GM12878 (cell line): ENCODE measurements at regions not wholly inside any gene's neighbourhood (a gene's known extent, or its start where the extent isn't known, plus 50 kb on each side); places are given as distances from the start of the nearest gene placed in this dataset.
A peak's percentile ranks its signal among the peaks of the same experiment; 100 is the strongest.

Experiments
- ATAC-seq: fragments of 200-7000 bp; cut with Tn5 transposase; 3 replicates; pipeline ENCODE4 v1.9.1; 2020; ENCODE audit warnings: mild to moderate bottlenecking, moderate library complexity
- BruUV-seq: library from RNA; stranded (reverse); fragments of 400-500 nt; replicated peaks from 2 replicates; lab custom pipeline; 2021; lab: Mats Ljungman, UMichigan
- CTCF ChIA-PET: fragments of 300-600 bp; sonication (Branson Sonifier 250); formaldehyde crosslinking; extraction: SDS; loops from one replicate; lab custom pipeline; 2021; ENCODE audit warnings: inconsistent platforms; lab: Yijun Ruan, JAX
- POLR2A ChIA-PET: fragments of 350-600 bp; formaldehyde crosslinking; extraction: SDS; loops from one replicate; lab custom pipeline; 2021; ENCODE audit warnings: inconsistent platforms; lab: Charles Lee
- RAD21 ChIA-PET: fragments of 300-600 bp; sonication (Branson Sonifier 250); formaldehyde crosslinking; loops from one replicate; lab custom pipeline; 2023; ENCODE audit warnings: antibody characterized with exemption; ENCODE audit not compliant: unreplicated experiment; lab: Charles Lee
- SMC1A ChIA-PET: fragments of 300-600 bp; sonication (Branson Sonifier 250); formaldehyde crosslinking; loops from one replicate; lab custom pipeline; 2023; ENCODE audit not compliant: unreplicated experiment, uncharacterized antibody; lab: Charles Lee
- DNase-seq: peaks from one replicate; pipeline ENCODE4 v3.0.0-alpha.2; 2011; ENCODE audit warnings: low read depth, low spot score
- FAIRE-seq: peaks from 3 replicates; lab custom pipeline; 2011; peaks lifted over from hg19 to GRCh38; lab: Jason Lieb, UNC
- H2AFZ ChIP-seq: 2 replicates; pipeline ENCODE4 v1.6.0; 2011; ENCODE audit warnings: low read depth, low read length, control low read depth; ENCODE audit not compliant: control insufficient read depth
- H3K27ac ChIP-seq: 2 replicates; pipeline ENCODE4 v1.5.1; 2011; ENCODE audit warnings: control low read depth; ENCODE audit not compliant: control insufficient read depth, insufficient read depth
- H3K27me3 ChIP-seq, 2 experiments: replicated peaks in 1 of 2; 2 replicates each; pipeline versions ENCODE4 v1.6.0 to v1.6.1; 2011; ENCODE audit warnings: low read length in 1 of 2; ENCODE audit not compliant: control insufficient read depth in 2 of 2, insufficient read depth in 2 of 2
- H3K36me3 ChIP-seq, 2 experiments: 2 replicates each; pipeline ENCODE4 v1.5.1; 2011; ENCODE audit warnings: low read length in 1 of 2; ENCODE audit not compliant: control insufficient read depth in 2 of 2, insufficient read depth in 2 of 2
- H3K4me1 ChIP-seq: 2 replicates; pipeline ENCODE4 v1.6.1; 2011; ENCODE audit warnings: mild to moderate bottlenecking, low read length, moderate library complexity, mixed read lengths; ENCODE audit not compliant: control insufficient read depth, insufficient read depth
- H3K4me2 ChIP-seq: 2 replicates; pipeline ENCODE4 v1.6.0; 2011; ENCODE audit warnings: control low read depth; ENCODE audit not compliant: control insufficient read depth, insufficient read depth
- H3K4me3 ChIP-seq: fragments of 200-600 bp; sonication (generic); 2 replicates; pipeline ENCODE4 v1.5.1; 2016
- H3K79me2 ChIP-seq: 2 replicates; pipeline ENCODE4 v1.6.0; 2011; ENCODE audit warnings: low read length; ENCODE audit not compliant: control insufficient read depth, insufficient read depth
- H3K9ac ChIP-seq: 2 replicates; pipeline ENCODE4 v1.8.0; 2011; ENCODE audit warnings: low read length, control low read depth, mixed read lengths; ENCODE audit not compliant: control insufficient read depth, insufficient read depth
- H3K9me3 ChIP-seq: replicated peaks from 3 replicates; pipeline ENCODE4 v1.5.1; 2011; ENCODE audit warnings: mild to moderate bottlenecking, low read length; ENCODE audit not compliant: control insufficient read depth, insufficient read depth
- H4K20me1 ChIP-seq: 2 replicates; pipeline ENCODE4 v1.6.0; 2011; ENCODE audit not compliant: control insufficient read depth, insufficient read depth
- BHLHE40 ChIP-seq, 2 experiments: fragments of 450-650 bp in 1 of 2; IDR thresholded peaks; 2 replicates each; pipeline ENCODE4 v1.6.1; 2011 to 2017; ENCODE audit warnings: low read depth in 2 of 2, borderline replicate concordance in 1 of 2, improper control_type of control experiment in 1 of 2, low read length in 1 of 2, mild to moderate bottlenecking in 1 of 2
- E2F8 ChIP-seq: fragments of 450-650 bp; IDR thresholded peaks from 2 replicates; pipeline ENCODE4 v1.6.1; 2018; ENCODE audit warnings: mild to moderate bottlenecking, low read depth, moderate library complexity; ENCODE audit not compliant: partially characterized antibody
- GATAD2B ChIP-seq: fragments of 450-650 bp; conservative IDR thresholded peaks from 2 replicates; pipeline ENCODE4 v1.6.1; 2017; ENCODE audit warnings: low read depth, mild to moderate bottlenecking, moderate library complexity
- NFIC ChIP-seq: IDR thresholded peaks from 2 replicates; pipeline ENCODE4 v1.6.1; 2012; ENCODE audit warnings: low read depth, mild to moderate bottlenecking, inconsistent platforms, low read length, moderate library complexity
- POLR2AphosphoS2 ChIP-seq: IDR thresholded peaks from 2 replicates; pipeline ENCODE4 v1.6.1; 2011; ENCODE audit warnings: low read depth, mild to moderate bottlenecking, low read length, improper control_type of control experiment, moderate library complexity
- RAD21 ChIP-seq: IDR thresholded peaks from 2 replicates; pipeline ENCODE4 v1.6.1; 2011; ENCODE audit warnings: mild to moderate bottlenecking, low read depth, low read length, moderate library complexity; ENCODE audit not compliant: insufficient read depth
- RAD51 ChIP-seq: fragments of 450-650 bp; IDR thresholded peaks from 2 replicates; pipeline ENCODE4 v1.6.1; 2016; ENCODE audit warnings: moderate library complexity, mild to moderate bottlenecking, inconsistent platforms
- RUNX3 ChIP-seq: IDR thresholded peaks from 2 replicates; pipeline ENCODE4 v1.6.1; 2012; ENCODE audit warnings: low read length, inconsistent platforms
- SRF ChIP-seq, 2 experiments: IDR thresholded peaks; 2 replicates each; pipeline ENCODE4 v1.6.1; 2011; ENCODE audit warnings: low read depth in 2 of 2, low read length in 2 of 2, mild to moderate bottlenecking in 1 of 2, moderate library complexity in 1 of 2
- TCF7 ChIP-seq: IDR thresholded peaks from 2 replicates; pipeline ENCODE4 v1.6.1; 2014; ENCODE audit warnings: antibody characterized with exemption, borderline replicate concordance
- WRNIP1 ChIP-seq: IDR thresholded peaks from 2 replicates; pipeline ENCODE4 v1.6.1; 2011; ENCODE audit warnings: low read depth, low read length, improper control_type of control experiment, borderline replicate concordance
- WGBS: methylation state at CpG from one replicate; pipeline ENCODE4 v1.1.6; 2016; ENCODE audit warnings: low lambda C conversion rate; ENCODE audit not compliant: insufficient replicate concordance, insufficient coverage; ENCODE audit errors: missing lambda C conversion rate; 5-methylcytosine and 5-hydroxymethylcytosine counted together
- in situ Hi-C: fragments of 300-500 bp; cut with MboI; formaldehyde crosslinking; loops from 9 replicates; pipeline ENCODE4 v1.14.3; 2018; ENCODE audit warnings: mixed read lengths
- intact Hi-C: fragments of 100-400 bp; cut with micrococcal nuclease; formaldehyde crosslinking; loops from one replicate; pipeline ENCODE4 v1.14.2; 2022; ENCODE audit not compliant: unreplicated experiment
- TF ChIP-seq, protein P1 (sequence below), 3 experiments: IDR thresholded peaks in 2 of 3; conservative IDR thresholded peaks in 1 of 3; 2 replicates each; pipeline ENCODE4 v1.5.1; 2011; ENCODE audit warnings: low read depth in 3 of 3, low read length in 3 of 3, mild to moderate bottlenecking in 3 of 3, control low read depth in 2 of 3, moderate library complexity in 2 of 3, inconsistent platforms in 1 of 3, mixed read lengths in 1 of 3; ENCODE audit not compliant: control insufficient read depth in 2 of 3, insufficient read depth in 1 of 3; ENCODE audit errors: extremely low read depth in 1 of 3

- intact Hi-C loops = loop anchor here (5.0 kb wide), 1 partner anchor 549 kb away; no protein-coding TSS in a partner anchor
- Histone ChIP-seq H3K27ac (no peak overlapping the region), H3K4me1 (no peaks in the 10 kb centered on the region; the same call in 1 of the 2 replicates), H3K36me3 (no peaks in the 10 kb centered on the region), H2AFZ (no peak overlapping the region), H3K27me3 (no peaks in the 10 kb centered on the region), H3K9me3 (no peaks in the 10 kb centered on the region), H3K9ac (no peak overlapping the region), H3K4me3 (no peak overlapping the region), H3K79me2 (no peaks in the 10 kb centered on the region), H3K4me2 (no peak overlapping the region), H4K20me1 (no peaks in the 10 kb centered on the region)
- no peak for DNase-seq
- ChIA-PET CTCF (interaction anchor here (0.6 to 1.0 kb wide), 3 partner anchors 117 to 1898 kb away, joined by 3 to 4 read pairs (median 3); no protein-coding TSS in a partner anchor), POLR2A (interaction anchor here (0.6 kb wide), 3 partner anchors 9 to 1430 kb away, joined by 3 to 4 read pairs (median 3); no protein-coding TSS in a partner anchor), RAD21 (interaction anchor here (0.6 to 1.0 kb wide), 2 partner anchors 57 to 460 kb away, joined by 4 to 6 read pairs; no protein-coding TSS in a partner anchor), SMC1A (interaction anchor here (0.7 to 1.1 kb wide), 3 partner anchors 190 to 553 kb away, joined by 3 to 4 read pairs (median 3); partner anchors contain the start of gene SOX4)
- no peak for ATAC-seq
- no TSS peak for BruUV-seq
- no peak for FAIRE-seq
- peak; percentile 50; the same call in 1 of the 2 replicates for TF ChIP-seq RAD51
- no peak for TF ChIP-seq NFIC
- peak; percentile 80 for TF ChIP-seq RUNX3
- TF ChIP-seq TCF7 = 0 out of 2 replicates have a peak, but pooled peaks have one; percentile 12
- peak; percentile 18 to 35; a peak in 1 of 4 replicates for TF ChIP-seq BHLHE40 (IDR thresholded peaks at IDR 0.05; ENCODE audit: borderline replicate concordance in 1 of 2, low read depth in 2 of 2, low read length in 1 of 2)
- TF ChIP-seq, protein P1, sequence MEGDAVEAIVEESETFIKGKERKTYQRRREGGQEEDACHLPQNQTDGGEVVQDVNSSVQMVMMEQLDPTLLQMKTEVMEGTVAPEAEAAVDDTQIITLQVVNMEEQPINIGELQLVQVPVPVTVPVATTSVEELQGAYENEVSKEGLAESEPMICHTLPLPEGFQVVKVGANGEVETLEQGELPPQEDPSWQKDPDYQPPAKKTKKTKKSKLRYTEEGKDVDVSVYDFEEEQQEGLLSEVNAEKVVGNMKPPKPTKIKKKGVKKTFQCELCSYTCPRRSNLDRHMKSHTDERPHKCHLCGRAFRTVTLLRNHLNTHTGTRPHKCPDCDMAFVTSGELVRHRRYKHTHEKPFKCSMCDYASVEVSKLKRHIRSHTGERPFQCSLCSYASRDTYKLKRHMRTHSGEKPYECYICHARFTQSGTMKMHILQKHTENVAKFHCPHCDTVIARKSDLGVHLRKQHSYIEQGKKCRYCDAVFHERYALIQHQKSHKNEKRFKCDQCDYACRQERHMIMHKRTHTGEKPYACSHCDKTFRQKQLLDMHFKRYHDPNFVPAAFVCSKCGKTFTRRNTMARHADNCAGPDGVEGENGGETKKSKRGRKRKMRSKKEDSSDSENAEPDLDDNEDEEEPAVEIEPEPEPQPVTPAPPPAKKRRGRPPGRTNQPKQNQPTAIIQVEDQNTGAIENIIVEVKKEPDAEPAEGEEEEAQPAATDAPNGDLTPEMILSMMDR (IDR thresholded peaks at IDR 0.05 in 2 of 3, conservative IDR thresholded peaks at IDR 0.05 in 1 of 3; ENCODE audit: control insufficient read depth in 2 of 3, extremely low read depth in 1 of 3, insufficient read depth in 1 of 3, low read depth in 3 of 3, low read length in 3 of 3) = peak in 1 of 3 experiments; percentile 22; a peak in 1 of 6 replicates
- TF ChIP-seq GATAD2B = no peak
- no peak for TF ChIP-seq WRNIP1
- no peak for TF ChIP-seq POLR2AphosphoS2
- TF ChIP-seq SRF (IDR thresholded peaks at IDR 0.05; ENCODE audit: low read depth in 2 of 2, low read length in 2 of 2) = 0 out of 4 replicates have a peak, but pooled peaks of 1 of the 2 experiments have one; percentile 17
- TF ChIP-seq RAD21 = 0 out of 2 replicates have a peak, but pooled peaks have one; percentile 8
- no peak for TF ChIP-seq E2F8
- WGBS = 17% methylated on average over 8 of the region's 15 CpGs
- in situ Hi-C loops = no loop called here
These were observed 150.8 kb downstream of the PRL start for GRCh38 chr6:22145823-22146677.
